IMR-90 (cell line): ENCODE measurements at regions not wholly inside any gene's neighbourhood (a gene's known extent, or its start where the extent isn't known, plus 50 kb on each side); places are given as distances from the start of the nearest gene placed in this dataset.

Source experiments
- CEBPB ChIP-seq: IDR thresholded peaks from 2 replicates; pipeline ENCODE4 v1.6.1; 2012; ENCODE audit warnings: low read depth, low read length, improper control_type of control experiment
- CTCF ChIP-seq: conservative IDR thresholded peaks from 2 replicates; pipeline ENCODE4 v1.5.1; 2012; ENCODE audit warnings: mild to moderate bottlenecking, low read depth, low read length, improper control_type of control experiment
- ELK1 ChIP-seq: fragments of 150-350 bp; IDR thresholded peaks from 2 replicates; pipeline ENCODE4 v1.6.1; 2016; ENCODE audit warnings: low read depth, mild to moderate bottlenecking, low read length, moderate library complexity, borderline replicate concordance
- POLR2A ChIP-seq: IDR thresholded peaks from 2 replicates; pipeline ENCODE4 v1.6.1; 2012; ENCODE audit warnings: mild to moderate bottlenecking, low read depth, low read length
- RFX5 ChIP-seq: IDR thresholded peaks from 2 replicates; pipeline ENCODE4 v1.8.0; 2012; ENCODE audit warnings: low read depth, mild to moderate bottlenecking, low read length, moderate library complexity
- SMC3 ChIP-seq: fragments of 150-350 bp; IDR thresholded peaks from 2 replicates; pipeline ENCODE4 v1.6.1; 2016; ENCODE audit warnings: low read depth, mild to moderate bottlenecking, antibody characterized with exemption, low read length, moderate library complexity

GRCh38 chr2:236974752-236975151 lies 110.9 kb upstream of the COPS8 start:
- no peak for TF ChIP-seq POLR2A
- TF ChIP-seq RFX5 = no peak
- no peak for TF ChIP-seq CEBPB
- no peak for TF ChIP-seq CTCF
- no peak for TF ChIP-seq SMC3
- TF ChIP-seq ELK1 = no peak
